HFFc6 (cell line): ENCODE measurements at regions not wholly inside any gene's neighbourhood (a gene's known extent, or its start where the extent isn't known, plus 50 kb on each side); places are given as distances from the start of the nearest gene placed in this dataset.
"Not testable (repeated sequence)": the region's sequence is repeated elsewhere in the genome, so short reads cannot be mapped to it uniquely, and the experiment has no call there.

Experiments used
- DNase-seq: peaks from one replicate; pipeline ENCODE4 v3.0.0-alpha.2; 2018
- H3K27ac Mint-ChIP-seq: 2 replicates; pipeline ENCODE4 v1.8.0; 2020; ENCODE audit warnings: mild to moderate bottlenecking, mixed read lengths
- H3K27me3 Mint-ChIP-seq: 2 replicates; pipeline ENCODE4 v1.8.0; 2021; ENCODE audit warnings: mild to moderate bottlenecking, moderate library complexity, mixed read lengths; ENCODE audit not compliant: insufficient read depth
- H3K36me3 Mint-ChIP-seq: 2 replicates; pipeline ENCODE4 v1.8.0; 2021; ENCODE audit warnings: low read depth, mixed read lengths
- H3K4me1 Mint-ChIP-seq: 2 replicates; pipeline ENCODE4 v1.8.0; 2020; ENCODE audit warnings: low read depth, mixed read lengths
- H3K4me3 Mint-ChIP-seq: 2 replicates; pipeline ENCODE4 v1.8.0; 2020; ENCODE audit warnings: mild to moderate bottlenecking, moderate library complexity, mixed read lengths
- H3K9me3 Mint-ChIP-seq: 2 replicates; pipeline ENCODE4 v1.8.0; 2020; ENCODE audit warnings: mild to moderate bottlenecking, mixed read lengths
- TF ChIP-seq, protein P1 (sequence below): fragments of 200-600 bp; sonication (generic); IDR thresholded peaks from 2 replicates; pipeline ENCODE4 v1.5.0; 2021; ENCODE audit warnings: antibody characterized with exemption, mild to moderate bottlenecking

DNA sequence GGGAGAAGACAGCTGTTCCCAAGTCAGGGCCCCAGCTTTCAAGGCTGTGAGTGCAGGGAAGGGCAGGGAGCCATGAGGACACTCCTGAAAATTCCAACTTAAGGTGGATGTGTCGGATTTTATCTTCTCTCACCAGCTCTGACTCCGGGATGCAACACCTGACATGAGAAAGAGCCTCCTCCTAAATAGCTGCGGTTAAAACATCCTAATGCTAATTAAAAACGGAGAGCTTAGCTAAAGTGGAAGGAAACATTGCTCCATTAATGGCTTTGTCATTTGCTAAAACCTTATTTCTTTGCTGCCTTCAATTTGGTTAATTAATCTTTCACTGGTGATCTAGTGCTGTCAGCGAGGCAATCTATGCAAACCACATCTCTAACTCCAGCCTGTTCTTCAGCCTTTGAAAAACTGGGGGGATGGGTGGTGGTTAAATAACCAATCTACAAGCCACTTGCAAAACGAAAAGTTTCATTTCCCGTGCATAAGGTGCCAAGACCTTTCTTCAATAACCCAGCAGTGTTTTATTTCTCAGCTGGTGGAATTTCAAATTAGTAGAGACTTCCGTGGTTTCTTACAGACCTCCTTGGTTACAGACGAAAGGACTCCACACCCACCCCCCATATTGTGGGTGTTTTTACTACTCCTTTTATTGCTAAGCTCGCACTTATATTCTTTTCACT lies 379.6 kb downstream of the MLLT3 start:
- Mint-ChIP-seq H3K27ac (no peak overlapping the region), H3K4me3 (no peak overlapping the region), H3K9me3 (no peaks in the 10 kb centered on the region), H3K36me3 (no peaks in the 10 kb centered on the region), H3K27me3 (peaks cover 20% of the 10 kb centered on the region), H3K4me1 (no peaks in the 10 kb centered on the region)
- TF ChIP-seq, protein P1, sequence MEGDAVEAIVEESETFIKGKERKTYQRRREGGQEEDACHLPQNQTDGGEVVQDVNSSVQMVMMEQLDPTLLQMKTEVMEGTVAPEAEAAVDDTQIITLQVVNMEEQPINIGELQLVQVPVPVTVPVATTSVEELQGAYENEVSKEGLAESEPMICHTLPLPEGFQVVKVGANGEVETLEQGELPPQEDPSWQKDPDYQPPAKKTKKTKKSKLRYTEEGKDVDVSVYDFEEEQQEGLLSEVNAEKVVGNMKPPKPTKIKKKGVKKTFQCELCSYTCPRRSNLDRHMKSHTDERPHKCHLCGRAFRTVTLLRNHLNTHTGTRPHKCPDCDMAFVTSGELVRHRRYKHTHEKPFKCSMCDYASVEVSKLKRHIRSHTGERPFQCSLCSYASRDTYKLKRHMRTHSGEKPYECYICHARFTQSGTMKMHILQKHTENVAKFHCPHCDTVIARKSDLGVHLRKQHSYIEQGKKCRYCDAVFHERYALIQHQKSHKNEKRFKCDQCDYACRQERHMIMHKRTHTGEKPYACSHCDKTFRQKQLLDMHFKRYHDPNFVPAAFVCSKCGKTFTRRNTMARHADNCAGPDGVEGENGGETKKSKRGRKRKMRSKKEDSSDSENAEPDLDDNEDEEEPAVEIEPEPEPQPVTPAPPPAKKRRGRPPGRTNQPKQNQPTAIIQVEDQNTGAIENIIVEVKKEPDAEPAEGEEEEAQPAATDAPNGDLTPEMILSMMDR, result no peak
- no peak for DNase-seq

DNA sequence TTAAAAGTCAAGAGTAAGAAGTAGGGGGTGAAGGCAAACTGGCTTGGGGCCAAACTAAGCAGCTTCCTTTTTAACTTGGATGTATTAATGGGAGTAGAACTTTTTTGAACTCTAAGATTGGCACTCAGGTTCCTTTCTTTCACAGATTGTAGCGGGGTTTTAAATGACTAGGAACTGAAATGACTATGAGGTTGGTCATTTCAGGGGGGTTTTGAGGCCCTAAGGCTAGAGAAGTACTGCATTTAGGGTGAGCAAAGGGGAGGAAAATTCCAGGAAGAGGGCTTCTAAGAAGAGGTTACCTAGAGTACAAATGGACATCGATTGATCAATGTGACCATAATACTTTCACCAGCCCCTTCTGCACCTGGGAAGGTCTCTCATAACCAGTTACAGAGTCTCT lies 381.8 kb downstream of the MLLT3 start:
- TF ChIP-seq, protein P1, result no peak
- Mint-ChIP-seq H3K4me3 (no peak overlapping the region), H3K4me1 (no peaks in the 10 kb centered on the region), H3K36me3 (no peaks in the 10 kb centered on the region), H3K27me3 (peaks cover 22% of the 10 kb centered on the region), H3K9me3 (no peaks in the 10 kb centered on the region), H3K27ac (no peak overlapping the region)
- no peak for DNase-seq

DNA sequence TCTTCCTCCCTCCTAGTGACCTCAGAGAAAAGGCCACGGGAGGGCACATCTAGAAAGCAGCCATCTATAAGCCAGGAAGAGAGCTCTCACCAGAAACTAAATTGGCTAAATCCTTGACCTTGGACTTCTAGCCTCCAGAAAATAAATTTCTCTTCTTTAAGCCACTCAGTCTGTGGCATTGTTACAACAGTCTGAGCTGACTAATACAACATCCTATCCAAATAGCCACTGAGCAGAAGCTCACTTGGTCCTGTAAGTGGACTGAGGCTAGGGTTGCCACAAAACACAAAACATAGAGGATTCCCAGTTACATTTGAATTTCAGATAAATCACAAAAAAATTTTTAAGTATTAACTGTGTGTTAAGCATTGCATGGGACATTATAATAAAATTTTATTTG lies 383.4 kb downstream of the MLLT3 start:
- Mint-ChIP-seq H3K27me3 (peaks cover 22% of the 10 kb centered on the region), H3K9me3 (no peaks in the 10 kb centered on the region; the same call in 1 of the 2 replicates), H3K27ac (no peak overlapping the region), H3K4me3 (no peak overlapping the region), H3K36me3 (no peaks in the 10 kb centered on the region), H3K4me1 (no peaks in the 10 kb centered on the region)
- TF ChIP-seq, protein P1, result no peak
- no peak for DNase-seq

DNA sequence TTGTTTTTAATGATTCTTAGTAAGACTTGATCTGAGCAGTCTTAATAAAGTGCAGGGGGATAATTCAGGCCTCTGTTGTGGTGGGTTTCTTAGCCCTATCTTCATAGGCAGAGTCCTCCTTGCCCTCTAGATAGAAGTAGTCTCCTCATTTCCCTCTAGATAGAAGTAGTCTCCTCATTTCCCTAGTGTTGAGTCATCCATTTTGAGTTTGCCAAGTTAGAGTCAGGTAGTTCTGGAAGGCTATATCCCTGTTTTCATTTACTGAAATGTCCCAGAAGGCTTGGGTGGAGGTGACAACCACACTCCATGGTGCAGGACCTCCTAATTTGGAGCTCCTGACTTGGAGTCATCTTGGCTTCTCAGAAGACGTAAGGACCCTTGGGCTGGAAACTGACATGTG lies 384.6 kb downstream of the MLLT3 start:
- TF ChIP-seq, protein P1, result no peak
- Mint-ChIP-seq H3K4me1 (no peaks in the 10 kb centered on the region), H3K9me3 (no peaks in the 10 kb centered on the region; the same call in 1 of the 2 replicates), H3K27me3 (peaks cover 19% of the 10 kb centered on the region), H3K27ac (no peak overlapping the region), H3K4me3 (no peak overlapping the region), H3K36me3 (no peaks in the 10 kb centered on the region)
- DNase-seq, result no peak

DNA sequence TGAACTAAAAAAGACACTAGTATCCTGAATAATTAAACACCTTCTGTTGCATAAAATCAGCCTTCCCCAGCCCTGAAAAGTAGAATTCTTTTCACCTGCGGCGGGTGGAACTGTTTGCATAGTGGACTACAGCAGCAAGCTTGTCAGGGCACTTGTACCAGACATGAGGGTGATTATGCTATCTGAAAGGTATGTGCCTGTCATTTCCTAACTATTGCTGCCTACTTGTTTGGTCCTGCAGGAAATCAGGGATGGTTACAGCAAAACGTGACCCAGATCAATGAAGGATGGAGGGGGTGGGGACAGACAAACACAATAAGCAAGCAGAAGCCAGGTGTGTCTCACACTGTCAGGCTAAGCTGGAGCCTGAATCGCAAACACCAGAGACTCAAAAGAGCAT lies 385.6 kb downstream of the MLLT3 start:
- no peaks in the 10 kb centered on the region for H3K4me1 Mint-ChIP-seq
- H3K4me3 Mint-ChIP-seq, result no peak overlapping the region
- TF ChIP-seq, protein P1, result no peak
- H3K36me3 Mint-ChIP-seq, result no peaks in the 10 kb centered on the region
- H3K27me3 Mint-ChIP-seq, result peaks cover 11% of the 10 kb centered on the region
- no peak for DNase-seq
- H3K9me3 Mint-ChIP-seq, result no peaks in the 10 kb centered on the region; the same call in 1 of the 2 replicates
- no peak overlapping the region for H3K27ac Mint-ChIP-seq

DNA sequence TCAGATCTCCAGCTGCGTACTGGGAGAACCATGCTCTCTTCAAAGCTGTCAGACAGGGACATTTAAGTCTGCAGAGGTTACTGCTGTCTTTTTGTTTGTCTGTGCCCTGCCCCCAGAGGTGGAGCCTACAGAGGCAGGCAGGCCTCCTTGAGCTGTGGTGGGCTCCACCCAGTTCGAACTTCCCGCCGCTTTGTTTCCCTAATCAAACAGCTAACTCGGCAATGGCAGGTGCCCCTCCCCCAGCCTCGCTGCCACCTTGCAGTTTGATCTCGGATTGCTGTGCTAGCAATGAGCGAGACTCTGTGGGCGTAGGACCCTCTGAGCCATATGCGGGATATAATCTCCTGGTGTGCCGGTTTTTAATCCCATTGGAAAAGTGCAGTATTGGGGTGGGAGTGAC lies 387.1 kb downstream of the MLLT3 start:
- not testable (repeated sequence) for H3K27me3 Mint-ChIP-seq, H3K9me3 Mint-ChIP-seq, H3K4me3 Mint-ChIP-seq, H3K4me1 Mint-ChIP-seq, H3K36me3 Mint-ChIP-seq, DNase-seq, H3K27ac Mint-ChIP-seq
